ENCODE measurements at regions not wholly inside any gene's neighbourhood (a gene's known extent, or its start where the extent isn't known, plus 50 kb on each side); places are given as distances from the start of the nearest gene placed in this dataset.

DNA sequence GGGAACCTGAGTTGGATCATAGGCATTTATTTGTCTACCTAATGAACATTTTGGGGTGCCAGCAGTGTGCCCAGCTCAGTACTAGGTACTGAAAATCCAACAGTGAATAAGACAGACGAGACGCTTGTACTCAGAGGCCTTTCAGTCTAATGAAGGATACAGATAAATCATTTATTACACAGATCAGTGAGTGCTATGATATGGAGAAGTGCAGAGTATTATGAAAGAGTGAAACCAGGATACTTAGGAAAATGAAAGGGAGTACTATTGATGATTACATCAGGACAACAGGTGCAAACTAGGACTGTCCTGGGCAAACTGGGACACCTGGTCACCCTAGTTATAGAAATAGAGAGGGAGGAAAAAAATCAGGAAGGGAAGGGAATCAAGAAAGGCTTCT lies 207.5 kb upstream of the NCAM1 start:
- no peak overlapping the region for H2AFZ ChIP-seq (ENCODE audit: low read length)
- no peaks in the 10 kb centered on the region for H3K9me3 ChIP-seq (ENCODE audit: low read depth, low read length)
- H3K27me3 ChIP-seq (ENCODE audit: insufficient read depth, low read length): no peaks in the 10 kb centered on the region
- no peak for DNase-seq (ENCODE audit: insufficient read length, low spot score, missing footprints)
- no peaks in the 10 kb centered on the region for H3K79me2 ChIP-seq (ENCODE audit: insufficient read depth, low read length)
- no peak overlapping the region for H3K4me3 ChIP-seq (ENCODE audit: insufficient read depth, low read length)
- no peaks in the 10 kb centered on the region for H3K4me1 ChIP-seq (ENCODE audit: insufficient read depth, low read length)
- H3K36me3 ChIP-seq (ENCODE audit: insufficient read depth, low read length): no peaks in the 10 kb centered on the region
- H3K27ac ChIP-seq (ENCODE audit: low read depth, low read length): no peak overlapping the region
- H3K4me2 ChIP-seq (ENCODE audit: insufficient read depth, low read length): no peak overlapping the region
- H4K20me1 ChIP-seq (ENCODE audit: insufficient read depth, low read length): no peaks in the 10 kb centered on the region
- TF ChIP-seq, protein P1, sequence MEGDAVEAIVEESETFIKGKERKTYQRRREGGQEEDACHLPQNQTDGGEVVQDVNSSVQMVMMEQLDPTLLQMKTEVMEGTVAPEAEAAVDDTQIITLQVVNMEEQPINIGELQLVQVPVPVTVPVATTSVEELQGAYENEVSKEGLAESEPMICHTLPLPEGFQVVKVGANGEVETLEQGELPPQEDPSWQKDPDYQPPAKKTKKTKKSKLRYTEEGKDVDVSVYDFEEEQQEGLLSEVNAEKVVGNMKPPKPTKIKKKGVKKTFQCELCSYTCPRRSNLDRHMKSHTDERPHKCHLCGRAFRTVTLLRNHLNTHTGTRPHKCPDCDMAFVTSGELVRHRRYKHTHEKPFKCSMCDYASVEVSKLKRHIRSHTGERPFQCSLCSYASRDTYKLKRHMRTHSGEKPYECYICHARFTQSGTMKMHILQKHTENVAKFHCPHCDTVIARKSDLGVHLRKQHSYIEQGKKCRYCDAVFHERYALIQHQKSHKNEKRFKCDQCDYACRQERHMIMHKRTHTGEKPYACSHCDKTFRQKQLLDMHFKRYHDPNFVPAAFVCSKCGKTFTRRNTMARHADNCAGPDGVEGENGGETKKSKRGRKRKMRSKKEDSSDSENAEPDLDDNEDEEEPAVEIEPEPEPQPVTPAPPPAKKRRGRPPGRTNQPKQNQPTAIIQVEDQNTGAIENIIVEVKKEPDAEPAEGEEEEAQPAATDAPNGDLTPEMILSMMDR (IDR thresholded peaks at IDR 0.05; ENCODE audit: extremely low read depth, low read depth, low read length): no peak

DNA sequence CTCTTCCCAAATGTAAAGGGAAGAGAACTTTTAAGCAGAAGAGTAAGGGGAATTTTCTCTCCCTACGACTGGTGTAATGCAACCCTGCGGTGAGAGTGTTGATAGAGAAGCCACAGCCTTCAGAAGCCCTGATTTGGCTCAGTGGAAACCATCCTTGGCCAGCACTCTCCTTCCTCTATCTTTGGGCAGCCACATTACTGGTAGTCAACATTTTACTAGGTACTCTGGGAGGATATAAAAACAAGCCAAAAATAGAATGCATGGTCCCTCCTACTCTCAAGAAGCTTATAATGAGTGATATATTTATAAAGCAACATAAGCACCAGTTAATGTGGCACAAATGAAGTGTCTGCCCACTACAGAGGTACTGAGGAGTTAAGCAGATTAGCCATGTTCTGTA lies 201.8 kb upstream of the NCAM1 start:
- DNase-seq (ENCODE audit: insufficient read length, low spot score, missing footprints): no peak
- no peaks in the 10 kb centered on the region for H3K4me1 ChIP-seq (ENCODE audit: insufficient read depth, low read length)
- no peaks in the 10 kb centered on the region for H3K36me3 ChIP-seq (ENCODE audit: insufficient read depth, low read length)
- TF ChIP-seq, protein P1 (IDR thresholded peaks at IDR 0.05; ENCODE audit: extremely low read depth, low read depth, low read length): no peak
- no peaks in the 10 kb centered on the region for H3K79me2 ChIP-seq (ENCODE audit: insufficient read depth, low read length)
- H3K27me3 ChIP-seq (ENCODE audit: insufficient read depth, low read length): no peaks in the 10 kb centered on the region
- H3K4me2 ChIP-seq (ENCODE audit: insufficient read depth, low read length): no peak overlapping the region
- H4K20me1 ChIP-seq (ENCODE audit: insufficient read depth, low read length): no peaks in the 10 kb centered on the region
- H3K27ac ChIP-seq (ENCODE audit: low read depth, low read length): no peak overlapping the region
- no peaks in the 10 kb centered on the region for H3K9me3 ChIP-seq (ENCODE audit: low read depth, low read length)
- H3K4me3 ChIP-seq (ENCODE audit: insufficient read depth, low read length): no peak overlapping the region
- H2AFZ ChIP-seq (ENCODE audit: low read length): no peak overlapping the region

DNA sequence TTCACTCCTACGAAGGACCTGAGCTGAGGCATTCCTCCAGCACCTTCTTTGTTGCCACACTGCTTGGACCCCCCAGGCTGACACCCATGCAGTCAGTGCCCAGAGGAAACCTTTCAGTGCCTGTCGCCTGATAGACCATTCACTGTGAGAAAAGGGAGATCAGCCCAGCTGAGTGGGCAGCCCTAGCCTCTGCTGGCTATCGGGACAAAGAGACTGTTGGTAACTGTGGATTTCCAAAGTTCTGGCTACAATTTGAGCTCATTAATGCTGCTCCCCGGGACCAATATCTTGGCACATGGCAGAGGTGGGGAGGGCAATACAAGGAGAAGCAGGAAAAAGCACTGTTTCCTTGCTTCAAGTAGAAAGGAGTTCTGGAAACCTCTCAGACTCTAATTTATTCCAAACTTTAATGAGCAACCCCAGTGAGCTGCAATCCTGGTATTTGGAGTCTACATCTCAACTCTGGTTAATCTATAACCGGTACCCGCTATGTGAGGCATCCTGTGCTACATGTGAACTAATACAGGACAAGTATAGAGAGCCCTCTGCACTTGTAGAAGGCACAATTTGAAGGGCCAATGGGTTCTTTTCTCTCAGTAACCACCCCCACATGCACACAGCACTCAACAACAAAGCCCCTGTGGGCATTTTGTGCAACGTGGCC lies 200.7 kb upstream of the NCAM1 start:
- no peaks in the 10 kb centered on the region for H3K9me3 ChIP-seq (ENCODE audit: low read depth, low read length)
- no peak overlapping the region for H3K4me2 ChIP-seq (ENCODE audit: insufficient read depth, low read length)
- no peaks in the 10 kb centered on the region for H4K20me1 ChIP-seq (ENCODE audit: insufficient read depth, low read length)
- DNase-seq (ENCODE audit: insufficient read length, low spot score, missing footprints): no peak
- H3K4me3 ChIP-seq (ENCODE audit: insufficient read depth, low read length): no peak overlapping the region
- H3K27me3 ChIP-seq (ENCODE audit: insufficient read depth, low read length): no peaks in the 10 kb centered on the region
- H3K79me2 ChIP-seq (ENCODE audit: insufficient read depth, low read length): no peaks in the 10 kb centered on the region
- H3K36me3 ChIP-seq (ENCODE audit: insufficient read depth, low read length): no peaks in the 10 kb centered on the region
- no peak overlapping the region for H3K27ac ChIP-seq (ENCODE audit: low read depth, low read length)
- TF ChIP-seq, protein P1 (IDR thresholded peaks at IDR 0.05; ENCODE audit: extremely low read depth, low read depth, low read length): no peak
- no peak overlapping the region for H2AFZ ChIP-seq (ENCODE audit: low read length)
- H3K4me1 ChIP-seq (ENCODE audit: insufficient read depth, low read length): no peaks in the 10 kb centered on the region

DNA sequence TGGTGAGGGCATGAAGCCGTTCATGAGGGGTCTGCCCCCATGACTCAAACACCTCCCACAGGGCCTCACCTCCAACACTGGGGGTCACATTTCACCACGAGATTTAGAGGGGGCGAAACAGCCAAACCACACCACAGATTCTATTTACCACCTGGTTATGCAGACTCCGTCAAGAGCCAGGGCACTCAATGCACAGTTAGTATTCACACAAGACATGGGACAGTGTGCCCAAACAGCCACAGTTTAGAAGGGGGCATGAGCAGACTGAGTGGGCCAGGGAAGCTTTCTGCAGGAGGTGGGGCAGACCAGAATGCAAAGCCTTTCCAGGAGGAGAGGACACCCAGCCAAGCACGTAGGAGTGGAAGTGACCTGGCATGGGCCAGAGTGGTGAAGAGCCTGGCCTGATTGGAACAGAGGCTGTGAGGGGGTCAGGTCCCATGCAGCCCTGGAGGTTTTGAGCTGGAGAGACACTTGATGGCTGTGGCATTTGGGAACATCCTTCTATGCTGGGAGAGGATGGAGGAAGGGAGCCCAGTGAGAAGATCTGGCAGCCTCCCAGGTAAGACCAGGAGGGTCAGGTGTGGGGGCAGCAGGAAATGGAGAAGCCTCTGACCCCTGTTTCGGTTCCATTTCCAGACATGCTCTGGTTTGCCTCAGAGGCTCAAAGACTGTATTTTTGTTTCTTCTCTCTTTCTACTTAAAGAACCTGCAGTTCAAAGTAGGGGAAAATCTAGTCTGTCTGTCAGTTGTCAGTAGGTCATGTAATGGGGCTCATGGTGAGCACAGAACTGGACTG lies 199.1 kb upstream of the NCAM1 start:
- Histone ChIP-seq H3K4me1 (ENCODE audit: insufficient read depth, low read length) (no peaks in the 10 kb centered on the region), H3K4me3 (ENCODE audit: insufficient read depth, low read length) (no peak overlapping the region), H2AFZ (ENCODE audit: low read length) (no peak overlapping the region), H4K20me1 (ENCODE audit: insufficient read depth, low read length) (no peaks in the 10 kb centered on the region), H3K4me2 (ENCODE audit: insufficient read depth, low read length) (no peak overlapping the region), H3K79me2 (ENCODE audit: insufficient read depth, low read length) (no peaks in the 10 kb centered on the region), H3K27ac (ENCODE audit: low read depth, low read length) (no peak overlapping the region), H3K36me3 (ENCODE audit: insufficient read depth, low read length) (no peaks in the 10 kb centered on the region), H3K27me3 (ENCODE audit: insufficient read depth, low read length) (no peaks in the 10 kb centered on the region), H3K9me3 (ENCODE audit: low read depth, low read length) (no peaks in the 10 kb centered on the region)
- no peak for DNase-seq (ENCODE audit: insufficient read length, low spot score, missing footprints)
- TF ChIP-seq, protein P1 (IDR thresholded peaks at IDR 0.05; ENCODE audit: extremely low read depth, low read depth, low read length): no peak

Measured in osteoblast (primary cell).